SKM-1 treated with dmso at 0.1 percent for 144 hours (cell line): ENCODE measurements at regions not wholly inside any gene's neighbourhood (a gene's known extent, or its start where the extent isn't known, plus 50 kb on each side); places are given as distances from the start of the nearest gene placed in this dataset.
A peak's percentile ranks its signal among the peaks of the same experiment; 100 is the strongest.
"Not testable (repeated sequence)": the region's sequence is repeated elsewhere in the genome, so short reads cannot be mapped to it uniquely, and the experiment has no call there.

Source experiments
- DNase-seq: peaks from one replicate; lab custom pipeline; 2025; ENCODE audit not compliant: unreplicated experiment; lab: John Stamatoyannopoulos, UW

DNA sequence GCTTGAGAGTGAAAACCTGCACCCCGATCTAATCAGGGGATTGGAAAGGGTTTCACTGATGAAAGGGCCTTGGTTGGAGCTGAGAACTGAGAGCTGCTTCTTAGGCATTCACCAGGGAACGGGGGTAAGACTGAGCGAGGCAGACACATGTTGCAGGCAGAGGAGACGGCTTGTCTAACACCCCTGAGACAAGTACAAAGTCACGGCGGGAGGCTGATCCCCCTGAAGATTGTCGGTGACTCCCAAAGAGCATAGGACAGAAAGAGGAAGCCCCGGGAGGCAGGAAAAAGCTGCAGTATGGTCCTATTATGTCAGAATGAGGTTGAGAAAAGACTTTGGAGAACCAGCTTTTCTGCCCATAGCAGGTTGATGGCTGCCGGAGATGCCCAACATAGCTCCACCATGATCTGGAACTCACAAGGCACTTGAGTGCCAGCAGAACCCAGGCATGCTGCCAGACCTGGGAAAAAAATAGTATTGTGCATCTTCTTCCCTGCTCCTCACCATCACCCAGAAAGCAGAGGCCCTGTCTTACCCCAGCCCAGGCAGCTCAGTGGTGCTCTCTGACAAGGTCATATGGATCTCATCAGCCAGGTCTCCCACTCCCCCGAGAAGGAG, 463.9 kb upstream of the PROX1 start:
- DNase-seq: no peak

- DNase-seq: no peak
Measured at GRCh38 chr1:213526306-213526705, 461.5 kb upstream of the PROX1 start.

DNA sequence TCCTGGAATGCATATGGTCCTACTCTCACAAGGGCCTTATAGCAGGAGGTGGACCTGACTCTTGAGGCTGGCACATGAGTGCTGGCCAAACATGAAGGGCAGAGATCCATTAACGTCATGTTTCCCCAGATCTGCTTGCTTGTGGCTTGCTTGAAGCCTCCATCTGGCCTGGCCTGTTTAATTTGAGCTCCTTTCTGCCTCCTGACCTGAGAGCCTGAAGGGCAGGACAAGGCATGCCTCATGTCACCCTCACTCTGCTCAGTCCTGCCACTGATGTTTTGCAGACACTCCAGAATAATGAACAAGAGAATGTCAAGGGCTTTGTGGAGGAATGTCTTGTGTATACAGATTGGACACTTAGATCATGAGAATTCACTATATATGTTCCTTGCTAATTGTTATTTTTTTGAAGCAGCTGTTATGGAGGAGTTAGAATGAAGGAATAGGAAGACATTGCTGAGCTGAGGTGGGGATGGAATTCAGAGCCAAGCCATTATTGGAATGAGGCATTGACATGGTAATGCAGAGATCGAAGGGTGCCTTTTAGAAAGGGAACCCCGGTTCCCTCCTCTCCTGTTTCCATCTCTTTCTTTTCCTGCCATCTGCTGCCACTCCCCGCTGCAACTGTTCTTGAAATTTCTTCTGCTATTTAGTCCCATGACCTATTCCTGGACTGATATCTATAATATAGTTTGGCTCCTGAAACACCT, 457.0 kb upstream of the PROX1 start:
- DNase-seq: no peak

DNA sequence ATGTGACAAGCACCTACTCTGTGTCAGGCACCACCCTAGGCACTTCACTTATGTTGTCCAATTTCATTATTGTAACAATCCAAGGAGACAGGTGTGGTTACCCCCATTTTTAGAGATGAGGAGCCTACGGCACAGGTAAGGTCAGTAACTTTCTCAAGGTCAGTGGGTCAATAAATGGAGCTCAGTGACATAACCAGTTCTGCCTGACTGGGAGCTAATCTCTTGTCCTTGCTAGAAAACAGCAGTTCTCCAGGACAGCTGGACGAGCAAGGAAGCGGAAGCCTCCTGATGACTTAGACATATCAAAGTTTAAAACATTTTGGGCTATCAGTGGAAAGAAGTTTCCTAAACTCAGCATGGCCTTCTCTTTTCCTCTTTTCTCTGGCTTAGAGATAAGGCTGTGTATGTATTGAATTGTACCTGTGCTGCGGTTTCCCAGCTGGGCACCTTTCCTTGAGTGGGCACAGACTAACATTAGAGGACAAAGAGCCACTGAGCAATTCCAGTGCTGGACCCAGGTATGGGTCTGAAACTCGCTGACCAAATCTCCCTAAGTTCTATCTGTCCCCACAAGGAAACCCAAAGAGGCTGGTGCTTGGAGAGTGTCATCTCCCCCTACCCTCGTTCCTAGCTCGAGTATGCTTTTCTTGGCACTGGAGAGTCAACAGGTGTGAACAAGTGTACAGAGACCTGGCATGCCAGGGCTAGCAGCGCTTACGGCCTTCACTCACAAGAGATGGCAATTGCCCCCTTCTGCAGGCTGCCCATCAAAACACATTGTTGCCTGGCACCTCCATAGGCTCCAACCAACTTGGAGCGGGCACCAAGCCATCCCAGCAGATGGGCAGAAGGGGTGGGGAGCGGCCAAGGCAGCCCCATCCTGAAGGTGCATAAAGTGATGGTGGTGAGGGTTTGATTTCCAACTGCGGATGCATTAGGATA, 456.1 kb upstream of the PROX1 start:
- no peak for DNase-seq

- DNase-seq: no peak
Measured at GRCh38 chr1:213533125-213533524, 454.6 kb upstream of the PROX1 start.

- DNase-seq: no peak
Measured at GRCh38 chr1:213535679-213536078, 452.1 kb upstream of the PROX1 start.

GRCh38 chr1:213538251-213538650, 449.5 kb upstream of the PROX1 start:
- DNase-seq: no peak

DNA sequence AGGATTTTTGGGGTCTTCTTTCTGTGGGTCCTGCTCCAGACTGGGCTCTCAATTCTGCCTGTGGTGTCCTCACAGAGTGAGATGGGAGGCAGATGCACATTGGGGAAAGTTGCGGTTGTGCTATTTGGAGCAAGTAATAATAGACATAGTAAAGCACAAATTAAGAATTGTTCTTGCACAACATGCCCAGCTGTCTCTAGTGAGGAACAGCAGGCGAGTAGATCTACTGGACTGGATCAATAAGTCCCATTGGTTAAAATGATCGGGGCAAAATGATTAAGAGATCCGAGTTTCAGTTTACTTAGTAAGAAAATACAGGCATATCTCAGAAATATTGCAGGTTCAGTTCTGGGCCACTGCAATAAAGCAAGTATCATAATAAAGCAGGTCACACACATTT, 448.3 kb upstream of the PROX1 start:
- DNase-seq: no peak

GRCh38 chr1:213541641-213542040, 446.1 kb upstream of the PROX1 start:
- DNase-seq: no peak

- DNase-seq: not testable (repeated sequence)
Measured at GRCh38 chr1:213545181-213545580, 442.6 kb upstream of the PROX1 start.

DNA sequence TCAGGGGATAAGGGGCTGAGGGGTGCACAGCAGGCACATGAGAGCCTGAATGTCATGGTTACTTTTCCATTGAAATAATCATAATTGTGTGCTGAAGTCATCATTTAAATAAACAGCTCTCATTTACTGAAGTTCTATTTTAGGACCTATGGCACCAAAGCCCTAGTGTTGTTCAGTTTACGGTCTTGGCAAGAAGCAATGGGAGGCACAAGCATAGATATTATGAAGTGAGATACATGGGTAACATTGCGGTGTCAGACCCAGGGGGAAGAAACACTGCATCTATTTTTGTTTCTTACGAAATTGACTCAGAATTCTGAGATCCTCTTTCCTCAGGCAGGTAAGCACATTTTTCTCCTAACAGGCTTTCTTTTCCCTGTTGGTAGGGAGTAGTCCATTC, 437.8 kb upstream of the PROX1 start:
- DNase-seq: no peak

DNA sequence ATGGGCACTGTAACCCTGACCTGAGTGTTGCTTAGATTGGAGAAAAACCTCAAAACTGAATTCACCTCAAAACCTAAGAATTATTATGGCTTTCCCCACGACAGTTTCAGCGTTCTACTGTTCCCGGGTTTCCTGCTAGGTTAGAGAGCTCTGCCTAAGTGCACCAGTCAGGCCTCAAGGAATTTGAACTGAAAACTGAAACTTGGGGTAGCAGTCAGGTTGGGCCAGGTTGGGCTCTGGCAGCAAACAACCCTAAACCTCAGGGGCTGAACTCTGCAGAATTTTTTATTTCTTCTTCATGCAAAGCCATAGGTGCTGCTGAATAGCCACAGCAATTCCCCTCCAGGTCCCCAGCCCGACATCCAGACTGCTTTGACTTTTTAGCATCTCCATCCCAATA, 437.0 kb upstream of the PROX1 start:
- no peak for DNase-seq

- no peak for DNase-seq
Measured at GRCh38 chr1:213552045-213552444, 435.7 kb upstream of the PROX1 start.

DNA sequence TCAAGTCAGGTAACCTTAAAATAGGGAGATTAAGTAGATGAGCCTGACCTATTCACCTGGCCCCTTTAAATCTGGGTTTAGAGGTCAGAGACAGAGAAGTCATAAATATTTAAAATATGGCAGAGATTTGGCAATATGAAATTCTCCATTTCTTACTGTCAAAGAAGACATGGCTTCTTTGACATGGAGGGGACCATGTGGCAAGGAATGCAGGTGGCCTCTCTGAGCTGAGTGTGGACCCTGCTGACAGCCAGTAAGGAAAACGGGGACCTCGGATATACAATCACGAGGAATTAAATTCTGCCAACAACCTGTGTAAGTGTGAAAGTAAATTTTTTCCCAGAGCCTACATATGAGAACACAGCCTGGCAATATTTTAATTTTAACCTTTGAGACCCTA, 427.5 kb upstream of the PROX1 start:
- DNase-seq: no peak

GRCh38 chr1:213561870-213562269, 425.9 kb upstream of the PROX1 start:
- no peak for DNase-seq

- peak; percentile 72 for DNase-seq
Measured at GRCh38 chr1:213564215-213564659, 423.5 kb upstream of the PROX1 start.

DNA sequence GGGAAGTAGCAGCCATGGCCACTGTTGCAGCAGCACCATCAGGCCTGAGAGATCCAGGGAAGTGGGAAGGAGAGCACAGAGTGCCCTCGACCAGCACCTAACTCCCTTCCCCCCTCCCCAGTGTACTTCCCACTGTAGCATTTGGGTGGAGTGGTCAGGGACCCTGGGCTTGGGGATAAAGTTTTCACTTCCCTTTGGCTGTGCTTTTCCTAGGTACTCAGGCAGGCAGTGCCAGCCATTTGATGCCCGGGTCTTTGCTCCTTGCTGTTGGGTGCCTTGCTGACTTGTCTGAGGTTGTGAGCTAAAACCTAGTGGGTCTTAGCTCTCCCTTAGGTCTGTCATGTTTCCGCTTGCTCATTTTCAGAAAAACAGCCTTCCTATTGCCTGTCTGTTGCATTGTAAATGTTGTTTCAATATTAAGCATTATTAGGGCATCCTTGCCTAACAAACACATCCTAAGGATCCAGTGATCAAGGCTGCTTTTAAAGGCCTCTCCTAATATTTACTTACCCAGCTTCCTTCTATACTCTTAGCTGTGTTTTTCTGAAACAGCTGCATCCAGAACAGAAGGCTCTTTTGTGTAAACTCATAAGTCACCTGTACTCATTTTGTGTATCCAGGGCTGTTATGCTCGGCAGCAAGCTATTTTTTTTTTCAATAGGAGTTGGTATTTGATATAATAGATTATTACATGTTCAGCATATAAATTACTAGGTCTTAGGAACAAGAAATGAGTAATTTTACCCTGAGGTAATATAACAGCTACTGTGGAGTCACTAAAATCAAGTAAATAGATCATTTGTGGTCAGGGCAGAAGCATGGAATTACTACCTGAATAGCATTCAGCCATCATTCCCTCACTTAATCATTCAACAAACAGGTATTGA, 418.6 kb upstream of the PROX1 start:
- no peak for DNase-seq

- no peak for DNase-seq
Measured at GRCh38 chr1:213569816-213570150, 418.0 kb upstream of the PROX1 start.

DNA sequence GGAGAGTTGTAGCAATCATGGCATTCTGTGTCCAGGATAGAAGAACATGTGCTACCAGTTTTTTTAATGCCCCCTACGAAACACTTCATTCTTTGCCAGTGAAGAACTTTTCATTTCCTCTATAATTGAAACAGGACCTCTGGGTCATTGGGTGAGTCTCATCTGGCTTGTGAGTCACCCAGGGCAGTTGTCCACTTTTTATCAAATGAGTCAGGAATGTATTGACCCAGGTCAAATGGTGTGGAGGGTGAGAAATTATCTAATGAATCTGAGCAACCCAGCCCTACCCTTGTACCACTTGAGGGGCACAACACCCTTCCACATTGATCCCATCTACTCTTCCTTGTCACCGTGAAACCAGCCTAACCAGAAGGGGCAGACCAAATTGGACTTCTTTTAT, 417.3 kb upstream of the PROX1 start:
- DNase-seq: no peak

DNA sequence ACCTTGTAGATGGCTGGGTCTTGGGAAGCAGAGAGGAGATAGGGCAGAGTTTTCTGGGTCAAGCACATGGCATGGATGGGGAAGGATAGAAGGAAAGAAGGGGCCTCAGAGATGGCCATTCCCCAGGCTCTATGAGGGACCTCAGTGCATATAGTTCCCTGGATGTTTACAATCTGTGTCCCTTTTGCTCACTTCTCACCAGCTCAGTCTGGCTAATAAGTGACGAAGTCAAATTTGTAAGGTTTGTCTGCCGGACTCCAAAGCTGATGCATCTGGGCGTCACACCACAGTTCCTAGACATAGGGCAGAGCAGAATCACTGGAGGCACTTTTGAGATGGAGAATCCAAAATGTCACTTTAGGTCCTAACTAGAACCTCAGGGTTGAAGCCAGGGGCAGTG, 416.4 kb upstream of the PROX1 start:
- no peak for DNase-seq

DNA sequence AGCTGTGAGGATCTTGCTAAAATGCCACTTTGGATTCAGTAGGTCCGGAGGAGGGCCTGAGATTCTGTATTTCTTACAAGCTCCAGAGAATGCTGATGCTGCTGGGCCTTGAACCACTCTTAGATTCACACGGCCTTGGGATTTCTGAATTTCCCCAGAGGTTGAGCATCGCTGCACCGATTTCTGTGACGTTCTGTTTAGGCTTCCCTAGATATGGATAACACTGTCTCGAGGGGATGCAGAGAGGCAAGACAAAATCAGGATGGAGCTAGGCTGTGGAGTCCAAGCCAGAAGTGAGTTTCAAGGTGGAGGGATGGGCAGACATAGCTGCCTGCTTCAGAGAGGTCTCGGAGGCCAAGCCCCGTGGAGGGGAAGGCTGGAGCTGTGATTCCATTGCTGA, 415.9 kb upstream of the PROX1 start:
- DNase-seq: no peak
